Hematopoietic multipotent progenitor cell treated with erythropoietin and hydrocortisone succinate and interleukin-3 and kit ligand, for 8 days (in vitro differentiated cells): ENCODE measurements at regions not wholly inside any gene's neighbourhood (a gene's known extent, or its start where the extent isn't known, plus 50 kb on each side); places are given as distances from the start of the nearest gene placed in this dataset.

Experiments used
- DNase-seq: peaks from one replicate; pipeline ENCODE4 v3.0.0-alpha.2; 2015

DNA sequence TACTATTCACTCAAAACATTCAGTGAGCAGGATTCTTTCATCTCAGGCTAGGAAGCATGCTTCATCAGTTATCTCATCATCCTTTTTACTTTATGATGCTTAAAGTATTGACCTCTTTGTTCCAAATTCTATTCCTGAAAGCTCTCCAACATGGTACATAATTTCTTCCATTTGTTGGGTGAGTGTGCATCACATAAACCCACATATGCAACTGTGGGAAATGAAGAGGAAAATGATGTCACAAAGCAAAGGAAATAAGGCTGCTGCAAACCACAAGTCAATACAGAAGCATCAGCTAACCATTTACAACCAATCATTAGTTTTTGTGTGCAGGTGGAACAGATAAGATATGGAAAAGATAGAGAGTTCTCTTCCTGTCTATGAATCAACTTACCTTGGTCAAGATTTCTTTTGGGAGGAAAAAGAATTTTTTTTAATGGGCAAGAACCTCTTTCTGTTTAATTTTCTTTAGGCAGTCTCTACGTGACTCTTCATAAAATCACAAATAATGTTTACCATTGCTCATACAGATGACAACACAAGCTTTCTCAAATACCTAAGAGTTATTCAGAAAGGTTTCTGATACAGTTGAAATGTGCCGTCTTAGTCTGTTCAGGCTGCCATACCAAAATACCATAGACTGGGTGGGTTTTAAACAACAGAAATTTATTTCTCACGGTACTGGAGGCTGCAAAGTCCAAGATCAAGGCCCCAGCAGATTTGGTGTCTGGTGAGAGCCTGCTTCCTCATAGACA is 259.9 kb downstream of the ADGRG6 start:
- DNase-seq = no peak

- no peak for DNase-seq
Measured at GRCh38 chr6:142562865-142563264, 261.1 kb downstream of the ADGRG6 start.

- DNase-seq = peak; percentile 59
Measured at GRCh38 chr6:142566628-142567396, 265.0 kb downstream of the ADGRG6 start.

- DNase-seq = no peak
Measured at GRCh38 chr6:142567461-142567860, 265.7 kb downstream of the ADGRG6 start.

GRCh38 chr6:142568857-142569597 is 267.2 kb downstream of the ADGRG6 start:
- no peak for DNase-seq

GRCh38 chr6:142569676-142570075 is 267.9 kb downstream of the ADGRG6 start:
- DNase-seq = no peak

DNA sequence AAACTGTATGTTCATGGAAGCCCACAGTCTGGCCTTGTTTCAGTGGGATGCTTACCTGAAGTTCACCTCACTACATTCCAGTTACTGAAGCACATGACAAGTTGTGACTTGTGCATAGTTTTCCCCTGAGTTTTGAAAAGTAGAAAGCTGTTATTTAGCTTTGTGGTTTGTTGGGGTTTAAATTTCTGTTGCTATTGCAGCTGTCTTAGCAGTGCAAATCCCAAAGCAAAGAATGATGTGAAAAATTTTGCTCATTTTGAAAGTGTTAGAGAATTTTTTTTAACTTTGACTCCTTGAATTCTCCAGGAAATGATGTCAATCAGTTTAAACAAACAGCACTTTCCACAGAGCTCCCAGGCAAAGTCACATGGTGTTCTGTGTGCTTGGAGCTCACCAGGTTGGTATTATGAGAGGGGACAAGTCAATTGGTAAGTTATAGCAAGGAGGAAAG is 268.4 kb downstream of the ADGRG6 start:
- no peak for DNase-seq

DNA sequence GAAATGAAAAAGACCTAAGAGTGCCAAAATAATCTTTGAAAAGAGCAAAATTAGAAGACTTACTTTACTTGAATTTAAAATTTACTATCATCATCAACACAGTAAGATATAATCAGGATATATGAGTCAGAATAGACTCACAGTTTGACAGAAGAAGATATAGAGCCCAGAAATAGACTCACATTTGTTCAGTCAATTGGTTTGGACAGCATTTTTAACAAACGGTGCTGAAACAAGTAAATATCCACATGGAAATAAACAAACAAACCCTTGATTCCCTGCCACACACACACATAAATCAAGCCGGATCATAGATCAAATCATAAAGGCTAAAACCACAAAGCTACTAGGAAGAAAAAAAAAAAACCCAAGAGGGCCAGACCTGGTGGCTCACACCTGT is 291.1 kb downstream of the ADGRG6 start:
- DNase-seq = no peak

DNA sequence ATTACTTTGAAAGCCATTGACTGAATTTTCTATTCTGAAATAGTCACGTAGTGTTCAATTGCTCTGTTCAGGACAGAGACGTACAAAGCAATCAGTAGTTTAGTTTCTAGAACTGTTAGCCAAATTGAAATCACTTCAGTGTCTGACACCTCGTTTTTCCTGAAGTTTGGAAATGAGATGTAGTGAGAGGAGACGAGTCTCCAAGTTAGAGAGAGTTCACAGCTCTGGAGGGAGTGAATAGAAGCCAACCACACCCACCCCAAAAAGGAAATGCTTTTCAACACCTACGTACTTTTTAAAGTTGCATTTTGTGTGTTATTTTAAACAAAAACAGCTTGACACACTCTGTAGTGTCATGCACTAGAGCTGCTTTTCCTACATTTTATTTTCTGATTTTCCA is 296.0 kb downstream of the ADGRG6 start:
- DNase-seq = no peak

- no peak for DNase-seq
Measured at GRCh38 chr6:142601427-142601826, 299.6 kb downstream of the ADGRG6 start.

DNA sequence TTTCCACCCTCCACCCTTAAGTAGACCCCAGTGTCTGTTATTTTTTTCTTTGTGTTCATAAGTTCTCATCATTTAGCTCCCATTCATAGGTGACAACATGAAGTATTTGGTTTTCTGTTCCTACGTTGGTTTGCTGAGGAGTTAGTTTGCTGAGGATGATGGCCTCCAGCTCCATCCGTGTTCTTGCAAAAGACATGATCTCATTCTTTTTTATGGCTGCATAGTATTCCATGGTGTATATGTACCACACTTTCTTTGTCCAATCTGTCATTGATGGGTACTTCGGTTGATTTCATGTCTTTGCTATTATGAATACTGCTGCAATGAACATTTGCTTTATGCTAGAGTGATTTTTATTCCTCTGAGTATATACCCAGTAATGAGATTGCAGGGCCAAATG is 301.2 kb downstream of the ADGRG6 start:
- DNase-seq = no peak

GRCh38 chr6:142605922-142606485 is 304.2 kb downstream of the ADGRG6 start:
- no peak for DNase-seq

DNA sequence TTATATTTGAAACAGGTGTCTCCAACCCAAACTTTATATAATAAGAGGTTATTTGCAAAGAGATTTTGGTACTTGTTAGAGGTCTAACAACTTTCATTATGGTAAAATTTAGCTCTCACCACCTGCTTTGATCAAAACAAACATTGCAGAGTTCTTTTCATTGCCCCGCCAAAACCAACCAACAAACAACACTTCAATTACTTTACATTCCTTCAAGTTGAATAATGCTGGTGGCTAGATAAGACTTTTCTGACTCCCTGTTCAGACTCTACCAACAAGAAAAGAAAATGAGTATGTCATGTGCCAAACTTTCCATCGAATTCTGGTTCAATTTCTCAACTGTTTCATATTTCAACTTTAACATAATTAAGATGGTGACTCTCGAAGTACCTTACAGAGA is 311.1 kb downstream of the ADGRG6 start:
- no peak for DNase-seq

DNA sequence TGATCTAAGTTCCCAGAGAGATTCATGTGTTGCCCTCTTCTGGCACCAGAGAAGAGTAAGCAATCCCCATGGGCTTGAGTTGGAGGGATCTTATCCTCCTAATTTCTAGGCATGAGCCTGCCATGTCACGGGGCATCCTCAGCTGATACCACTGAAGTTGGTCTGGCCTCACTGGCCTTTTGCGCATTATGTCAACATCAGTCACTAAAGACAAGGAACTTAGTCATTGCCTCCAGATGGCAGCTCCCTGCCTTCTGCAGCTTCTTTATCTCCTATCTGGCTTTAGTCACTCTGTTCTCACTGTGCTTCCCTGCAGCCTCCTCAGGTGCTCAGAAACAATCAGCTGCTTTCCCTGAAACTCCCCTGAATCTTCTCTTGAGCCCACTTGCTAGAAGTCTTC is 312.2 kb downstream of the ADGRG6 start:
- no peak for DNase-seq

DNA sequence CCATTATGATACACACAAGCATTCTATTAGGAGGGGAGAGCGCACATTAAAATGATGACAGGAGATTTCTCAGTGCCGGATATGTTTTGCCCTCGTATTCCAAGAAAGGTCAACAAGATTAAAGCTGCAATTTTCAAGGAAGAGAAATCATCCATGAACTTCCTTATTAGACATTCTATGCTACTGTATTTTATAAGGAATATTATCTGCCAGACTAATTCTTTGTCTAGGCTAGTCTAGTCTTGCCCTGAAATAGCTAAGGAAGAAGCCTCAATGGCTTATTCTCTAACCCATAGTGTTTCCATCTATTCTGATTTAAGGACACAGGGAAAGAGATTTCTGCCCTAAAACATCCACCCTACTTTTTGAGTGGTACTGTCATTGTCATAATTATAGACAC is 315.4 kb downstream of the ADGRG6 start:
- no peak for DNase-seq

GRCh38 chr6:142621822-142622221 is 320.0 kb downstream of the ADGRG6 start:
- no peak for DNase-seq

DNA sequence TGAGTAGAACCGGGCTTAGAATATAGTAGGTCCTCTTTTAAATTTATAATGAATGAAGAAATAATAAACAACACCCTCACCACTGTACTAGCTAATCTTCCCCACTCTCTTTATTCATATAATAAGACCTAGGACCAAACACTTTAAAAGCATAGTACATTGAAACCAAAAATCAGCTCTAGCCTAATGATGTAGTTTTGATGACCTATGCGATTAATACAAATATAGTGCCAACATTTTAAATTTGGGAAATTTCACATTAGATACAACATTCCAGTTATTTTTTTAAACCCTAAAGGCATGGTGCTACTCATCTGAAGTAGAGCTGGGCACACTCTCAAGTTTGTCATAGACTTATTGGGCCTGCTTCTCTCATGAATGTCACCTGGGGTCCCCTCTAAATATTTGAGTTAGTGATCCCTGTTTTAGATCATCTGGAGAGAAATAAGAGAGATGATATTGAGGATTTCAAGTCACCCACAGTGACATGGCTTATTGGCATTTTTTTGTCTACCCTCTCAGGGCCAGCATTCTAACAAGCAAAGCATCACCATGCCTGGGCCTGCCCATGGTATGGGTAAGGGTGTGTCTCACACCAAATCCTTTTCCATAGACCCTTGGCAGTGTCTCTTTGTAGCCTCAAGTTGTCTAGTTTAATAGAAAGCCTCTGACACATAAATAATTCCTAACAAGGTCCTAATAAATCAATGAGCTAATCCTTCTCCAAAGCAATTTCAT is 319.8 kb downstream of the HIVEP2 start:
- no peak for DNase-seq

GRCh38 chr6:142627474-142627873 is 317.5 kb downstream of the HIVEP2 start:
- DNase-seq = no peak

DNA sequence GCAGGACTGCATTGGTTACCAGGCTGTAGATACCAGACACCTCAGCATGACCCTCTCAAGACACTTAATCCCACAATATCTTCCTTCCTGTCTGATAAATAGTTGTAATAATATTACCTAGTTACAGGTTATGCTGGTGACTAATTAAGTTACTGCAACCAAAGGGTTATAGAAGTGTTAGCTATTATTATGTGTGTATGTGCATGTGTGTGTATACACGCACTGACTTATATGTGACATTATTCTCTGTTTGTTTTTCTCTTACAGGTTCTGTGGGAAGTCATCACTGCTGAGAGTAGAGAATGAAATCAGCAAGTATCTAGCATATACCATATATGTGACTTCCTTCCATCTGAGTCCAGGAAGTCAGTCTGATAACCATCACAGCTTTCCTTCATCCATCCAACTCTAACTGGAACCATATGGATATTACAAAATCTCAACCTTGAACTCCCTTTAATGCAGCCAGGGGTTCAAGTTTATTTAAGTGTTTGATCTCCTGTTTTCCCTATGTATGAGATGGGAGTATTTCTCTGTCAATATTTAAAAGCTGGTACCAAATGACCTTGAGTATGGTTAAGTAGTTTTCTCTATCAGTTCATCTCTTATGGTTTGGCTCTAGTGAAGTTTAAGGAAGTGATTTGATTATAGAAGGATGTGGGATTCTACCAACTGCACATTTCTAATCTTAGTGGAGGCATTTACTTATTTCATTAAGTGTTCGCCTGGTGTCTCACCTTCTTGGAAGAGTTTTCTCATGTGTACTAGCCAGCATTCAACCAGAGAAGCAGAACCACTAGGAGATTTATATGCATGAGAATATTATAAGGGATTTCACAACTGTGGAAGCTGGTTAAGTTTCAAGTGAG is 313.2 kb downstream of the HIVEP2 start:
- no peak for DNase-seq

DNA sequence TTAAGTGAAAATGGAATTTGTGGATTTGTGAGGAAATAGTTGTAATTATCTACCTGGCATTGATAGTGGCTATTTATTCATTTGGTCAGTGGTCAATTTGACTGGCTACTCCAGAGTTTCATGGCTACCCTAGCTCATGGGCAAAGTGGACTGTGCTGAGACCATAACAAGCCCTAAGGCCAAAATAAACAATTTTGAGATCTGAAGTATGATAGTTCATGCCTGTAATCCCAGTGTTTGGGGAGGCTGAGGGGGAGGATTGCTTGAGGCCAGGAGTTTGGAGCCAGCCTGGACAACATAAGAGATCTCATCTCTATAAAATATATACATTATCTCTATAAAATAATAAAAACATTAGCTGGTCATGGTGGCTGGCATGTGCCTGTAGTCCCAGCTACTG is 311.7 kb downstream of the HIVEP2 start:
- DNase-seq = no peak

DNA sequence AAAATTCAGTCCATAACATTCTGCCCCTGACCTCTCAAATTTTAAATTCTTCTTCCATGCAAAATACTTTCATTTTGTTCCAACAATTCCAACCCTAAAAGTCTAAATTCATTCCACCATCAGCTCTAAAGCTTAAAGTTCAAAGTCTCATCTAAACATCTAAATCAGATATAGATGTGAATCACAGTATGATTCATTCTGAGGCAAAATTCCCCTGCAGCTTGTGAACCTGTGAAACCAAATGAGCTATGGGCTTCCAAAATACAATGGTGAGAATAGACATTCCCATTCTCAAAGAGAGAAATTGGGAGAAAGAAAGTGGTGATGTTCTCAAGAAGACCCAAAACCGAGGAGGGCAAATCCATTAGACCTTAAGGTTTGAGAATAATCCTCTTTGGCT is 309.8 kb downstream of the HIVEP2 start:
- no peak for DNase-seq
